ENCODE measurements at regions not wholly inside any gene's neighbourhood (a gene's known extent, or its start where the extent isn't known, plus 50 kb on each side); places are given as distances from the start of the nearest gene placed in this dataset.

- no peak for TF ChIP-seq HNF4A (conservative IDR thresholded peaks at IDR 0.05)
- no peak for TF ChIP-seq CTCF (IDR thresholded peaks at IDR 0.05; ENCODE audit: low read depth, low read length, missing input control)
- TF ChIP-seq RXRA (IDR thresholded peaks at IDR 0.05), result no peak
- no peak for TF ChIP-seq REST (IDR thresholded peaks at IDR 0.05)
- no peak for TF ChIP-seq ZBTB33 (IDR thresholded peaks at IDR 0.05)
- TF ChIP-seq RAD21 (IDR thresholded peaks at IDR 0.05), result no peak
- no peak for TF ChIP-seq JUND (IDR thresholded peaks at IDR 0.05)
- no peak for TF ChIP-seq ATF3 (IDR thresholded peaks at IDR 0.05)
- TF ChIP-seq GABPA (IDR thresholded peaks at IDR 0.05 in 1 of 2, conservative IDR thresholded peaks at IDR 0.05 in 1 of 2), result no peak
- no peak for TF ChIP-seq FOXA1 (IDR thresholded peaks at IDR 0.05)
- WGBS, result 47% methylated on average over 1 of the region's 1 CpG
- no peak for DNase-seq (ENCODE audit: low spot score)
- Histone ChIP-seq H3K27ac (ENCODE audit: low read depth in 1 of 2, low read length in 2 of 2) (no peak overlapping the region), H3K36me3 (ENCODE audit: control insufficient read depth in 4 of 4, insufficient read depth in 3 of 4, low read depth in 1 of 4, low read length in 3 of 4) (no peaks in the 10 kb centered on the region), H3K4me3 (ENCODE audit: low read depth in 1 of 3, low read length in 3 of 3) (no peak overlapping the region), H3K9ac (ENCODE audit: low read depth in 1 of 2, low read length in 2 of 2) (no peak overlapping the region), H3K9me3 (ENCODE audit: control insufficient read depth in 4 of 4, low read length in 3 of 4) (no peaks in the 10 kb centered on the region), H3K4me1 (ENCODE audit: control insufficient read depth in 4 of 4, insufficient read depth in 4 of 4, low read length in 3 of 4) (no peaks in the 10 kb centered on the region), H3K27me3 (ENCODE audit: control insufficient read depth in 4 of 4, insufficient read depth in 4 of 4, low read length in 3 of 4) (peaks cover 0 to 2% (median 0%) of the 10 kb centered on the region in 4 donors)
These were observed 563.1 kb upstream of the INTU start for GRCh38 chr4:127069675-127070074.

GRCh38 chr4:127071443-127071842, 561.3 kb upstream of the INTU start:
- Histone ChIP-seq H3K27me3 (ENCODE audit: control insufficient read depth in 4 of 4, insufficient read depth in 4 of 4, low read length in 3 of 4) (peaks cover 0 to 2% (median 0%) of the 10 kb centered on the region in 4 donors), H3K27ac (ENCODE audit: low read depth in 1 of 2, low read length in 2 of 2) (no peak overlapping the region), H3K36me3 (ENCODE audit: control insufficient read depth in 4 of 4, insufficient read depth in 3 of 4, low read depth in 1 of 4, low read length in 3 of 4) (no peaks in the 10 kb centered on the region), H3K4me1 (ENCODE audit: control insufficient read depth in 4 of 4, insufficient read depth in 4 of 4, low read length in 3 of 4) (no peaks in the 10 kb centered on the region), H3K9me3 (ENCODE audit: control insufficient read depth in 4 of 4, low read length in 3 of 4) (no peaks in the 10 kb centered on the region), H3K9ac (ENCODE audit: low read depth in 1 of 2, low read length in 2 of 2) (no peak overlapping the region), H3K4me3 (ENCODE audit: low read depth in 1 of 3, low read length in 3 of 3) (no peak overlapping the region)
- WGBS, result 45% methylated on average over 1 of the region's 1 CpG
- no peak for DNase-seq (ENCODE audit: low spot score)
- TF ChIP-seq GABPA (IDR thresholded peaks at IDR 0.05 in 1 of 2, conservative IDR thresholded peaks at IDR 0.05 in 1 of 2) (no peak), NR2F2 (IDR thresholded peaks at IDR 0.05) (no peak), RAD21 (IDR thresholded peaks at IDR 0.05) (no peak), HNF4A (conservative IDR thresholded peaks at IDR 0.05) (no peak), SP1 (IDR thresholded peaks at IDR 0.05) (no peak), FOXA2 (IDR thresholded peaks at IDR 0.05) (no peak), JUND (IDR thresholded peaks at IDR 0.05) (no peak), HNF4G (IDR thresholded peaks at IDR 0.05) (no peak), TAF1 (conservative IDR thresholded peaks at IDR 0.05) (no peak), YY1 (IDR thresholded peaks at IDR 0.05) (no peak), MAX (IDR thresholded peaks at IDR 0.05) (no peak), ZBTB33 (IDR thresholded peaks at IDR 0.05) (no peak), REST (IDR thresholded peaks at IDR 0.05) (no peak), RXRA (IDR thresholded peaks at IDR 0.05) (no peak), ATF3 (IDR thresholded peaks at IDR 0.05) (no peak), FOXA1 (IDR thresholded peaks at IDR 0.05) (no peak), EGR1 (IDR thresholded peaks at IDR 0.05; ENCODE audit: low read depth in 2 of 2) (no peak)
